ENCODE measurements at regions not wholly inside any gene's neighbourhood (a gene's known extent, or its start where the extent isn't known, plus 50 kb on each side); places are given as distances from the start of the nearest gene placed in this dataset.

DNA sequence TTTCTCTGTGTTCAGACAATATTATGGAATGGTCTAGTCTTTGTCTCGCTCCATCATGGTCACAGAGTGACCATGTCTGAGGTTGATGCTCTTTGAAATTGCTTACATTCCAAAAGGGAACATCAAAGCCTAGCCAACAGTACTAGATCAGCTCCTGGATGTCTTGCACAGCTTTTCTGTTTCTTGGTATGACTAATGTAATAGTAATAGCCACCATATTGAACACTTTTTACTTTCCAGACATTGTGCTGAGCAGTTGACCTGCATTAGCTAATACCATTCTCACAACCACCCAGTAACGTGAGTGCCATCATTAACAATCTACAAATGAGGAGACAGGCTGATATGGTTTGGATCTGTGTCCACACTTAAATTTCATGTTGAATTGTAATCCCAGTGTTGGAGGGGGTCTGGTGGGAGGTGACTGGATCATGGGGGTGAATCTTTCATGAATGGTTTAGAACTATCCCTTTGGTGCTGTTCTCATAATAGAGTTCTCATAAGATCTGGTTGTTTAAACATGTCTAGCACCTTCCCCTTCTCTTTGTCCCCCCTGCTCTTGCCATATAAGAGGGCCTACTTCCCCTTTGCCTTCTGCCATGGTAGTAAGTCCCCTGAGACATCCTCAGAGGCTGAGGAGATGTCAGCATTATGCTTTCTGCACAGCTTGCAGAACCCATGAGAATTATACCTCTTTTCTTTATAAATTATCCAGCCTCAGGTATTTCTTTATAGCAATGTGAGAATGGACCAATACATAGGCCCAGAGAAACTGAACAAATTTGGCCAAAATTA is 577.5 kb upstream of the CLINT1 start:
- TF ChIP-seq, protein P1, sequence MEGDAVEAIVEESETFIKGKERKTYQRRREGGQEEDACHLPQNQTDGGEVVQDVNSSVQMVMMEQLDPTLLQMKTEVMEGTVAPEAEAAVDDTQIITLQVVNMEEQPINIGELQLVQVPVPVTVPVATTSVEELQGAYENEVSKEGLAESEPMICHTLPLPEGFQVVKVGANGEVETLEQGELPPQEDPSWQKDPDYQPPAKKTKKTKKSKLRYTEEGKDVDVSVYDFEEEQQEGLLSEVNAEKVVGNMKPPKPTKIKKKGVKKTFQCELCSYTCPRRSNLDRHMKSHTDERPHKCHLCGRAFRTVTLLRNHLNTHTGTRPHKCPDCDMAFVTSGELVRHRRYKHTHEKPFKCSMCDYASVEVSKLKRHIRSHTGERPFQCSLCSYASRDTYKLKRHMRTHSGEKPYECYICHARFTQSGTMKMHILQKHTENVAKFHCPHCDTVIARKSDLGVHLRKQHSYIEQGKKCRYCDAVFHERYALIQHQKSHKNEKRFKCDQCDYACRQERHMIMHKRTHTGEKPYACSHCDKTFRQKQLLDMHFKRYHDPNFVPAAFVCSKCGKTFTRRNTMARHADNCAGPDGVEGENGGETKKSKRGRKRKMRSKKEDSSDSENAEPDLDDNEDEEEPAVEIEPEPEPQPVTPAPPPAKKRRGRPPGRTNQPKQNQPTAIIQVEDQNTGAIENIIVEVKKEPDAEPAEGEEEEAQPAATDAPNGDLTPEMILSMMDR (optimal IDR thresholded peaks at IDR 0.05 in 1 of 3, IDR thresholded peaks at IDR 0.05 in 1 of 3, conservative IDR thresholded peaks at IDR 0.05 in 1 of 3; ENCODE audit: extremely low read depth in 1 of 3, insufficient read depth in 2 of 3, low read length in 3 of 3): no peak
- TF ChIP-seq EZH2 (IDR thresholded peaks at IDR 0.05; ENCODE audit: low read length): no peak

Data from keratinocyte (primary cell).